Mesodermal cell (in vitro differentiated cells): ENCODE measurements at regions not wholly inside any gene's neighbourhood (a gene's known extent, or its start where the extent isn't known, plus 50 kb on each side); places are given as distances from the start of the nearest gene placed in this dataset.

ENCODE experiments used
- H3K27ac ChIP-seq: 2 replicates; pipeline ENCODE4 v1.7.0; 2013; ENCODE audit warnings: mild to moderate bottlenecking, low read depth, low read length, moderate library complexity; ENCODE audit not compliant: severe bottlenecking
- H3K36me3 ChIP-seq: 2 replicates; pipeline ENCODE4 v1.7.1; 2013; ENCODE audit warnings: mild to moderate bottlenecking, low read length, moderate library complexity; ENCODE audit not compliant: control insufficient read depth, insufficient read depth
- H3K4me1 ChIP-seq: one replicate; pipeline ENCODE4 v1.7.1; 2013; ENCODE audit warnings: mild to moderate bottlenecking, low read length; ENCODE audit not compliant: insufficient read depth, control insufficient read depth, poor library complexity, severe bottlenecking
- H3K4me3 ChIP-seq: 2 replicates; pipeline ENCODE4 v1.7.0; 2013; ENCODE audit warnings: low read length, control low read depth, mild to moderate bottlenecking; ENCODE audit not compliant: insufficient read depth, poor library complexity, severe bottlenecking; ENCODE audit errors: extremely low read depth
- H3K9me3 ChIP-seq: 2 replicates; pipeline ENCODE4 v1.7.1; 2013; ENCODE audit warnings: mild to moderate bottlenecking, low read length, moderate library complexity; ENCODE audit not compliant: control insufficient read depth
- WGBS, 2 experiments: methylation state at CpG; one replicate each; pipeline ENCODE4 v1.1.5; 2013; ENCODE audit warnings: missing lambda C conversion rate in 2 of 2; ENCODE audit not compliant: insufficient coverage in 2 of 2; 5-methylcytosine and 5-hydroxymethylcytosine counted together

DNA sequence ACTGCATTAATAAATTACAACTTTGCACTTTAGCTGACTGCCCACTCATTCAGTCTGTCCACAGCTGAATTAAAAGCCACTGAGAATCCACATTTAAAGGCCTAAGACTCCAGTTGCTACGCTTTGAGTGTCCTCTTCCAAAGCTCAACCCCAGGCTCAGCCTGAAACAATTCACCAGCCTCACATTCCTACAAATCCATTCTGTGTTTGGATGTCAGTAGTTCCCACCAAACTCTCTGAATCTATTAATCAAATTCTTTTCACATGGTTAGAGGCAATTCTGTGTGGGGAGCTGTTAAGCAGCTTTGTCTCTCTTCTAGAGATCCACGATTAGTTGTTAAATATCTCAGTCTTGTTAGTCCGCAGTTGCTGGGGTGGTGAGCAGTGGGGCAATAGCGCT is 116.8 kb upstream of the UBE2E2 start:
- no peaks in the 10 kb centered on the region for H3K36me3 ChIP-seq
- H3K4me1 ChIP-seq = no peaks in the 10 kb centered on the region
- 70% methylated on average over 1 to 2 of the region's 4 CpGs for WGBS, 2 experiments
- no peak overlapping the region for H3K4me3 ChIP-seq
- H3K9me3 ChIP-seq = no peaks in the 10 kb centered on the region
- H3K27ac ChIP-seq = no peak overlapping the region

DNA sequence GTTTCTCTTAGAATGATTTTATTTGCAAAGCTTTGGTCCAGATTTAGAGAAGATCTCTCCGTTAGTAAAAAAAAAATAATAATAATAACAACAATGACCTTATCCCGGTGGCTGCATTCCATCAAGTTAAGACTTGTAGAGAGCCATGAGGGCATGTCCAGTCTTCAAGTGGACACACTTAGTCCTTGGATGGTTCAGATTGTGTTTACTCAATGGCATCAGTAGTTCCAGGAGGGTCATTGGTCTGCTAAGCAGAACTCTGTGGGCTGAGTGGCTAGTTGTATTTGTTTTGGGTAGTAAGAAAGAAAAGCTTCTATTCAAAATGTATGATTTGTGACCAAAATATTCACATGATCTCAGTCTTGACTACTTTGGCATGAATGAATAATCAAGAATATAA is 116.3 kb upstream of the UBE2E2 start:
- H3K36me3 ChIP-seq = no peaks in the 10 kb centered on the region
- no peaks in the 10 kb centered on the region for H3K9me3 ChIP-seq
- no peak overlapping the region for H3K4me3 ChIP-seq
- WGBS, 2 experiments = 100% methylated on average over 1 of the region's 2 CpGs
- no peaks in the 10 kb centered on the region for H3K4me1 ChIP-seq
- no peak overlapping the region for H3K27ac ChIP-seq

DNA sequence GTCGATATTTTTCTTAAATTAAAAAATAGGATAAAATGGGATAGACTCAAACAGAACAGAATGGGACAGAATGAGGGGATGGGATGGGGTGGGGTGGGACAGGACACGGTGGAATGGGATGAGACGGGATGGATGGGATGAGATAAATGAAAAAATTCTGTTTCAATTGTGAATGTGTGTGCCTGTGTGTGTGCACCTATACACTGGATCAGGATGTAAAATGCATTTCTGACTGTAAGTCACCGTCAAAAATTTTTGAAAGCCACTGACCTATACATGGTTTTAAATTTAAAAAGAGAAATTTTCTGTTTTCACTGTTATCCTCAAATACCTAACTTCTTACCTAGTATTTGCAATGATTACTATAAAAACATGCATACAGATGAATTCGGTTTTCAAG is 108.7 kb upstream of the UBE2E2 start:
- no peak overlapping the region for H3K4me3 ChIP-seq
- H3K36me3 ChIP-seq = no peaks in the 10 kb centered on the region
- WGBS, 2 experiments = 80 to 100% methylated on average over 1 of the region's 5 CpGs
- no peak overlapping the region for H3K27ac ChIP-seq
- H3K4me1 ChIP-seq = peaks cover 6% of the 10 kb centered on the region
- H3K9me3 ChIP-seq = no peaks in the 10 kb centered on the region

DNA sequence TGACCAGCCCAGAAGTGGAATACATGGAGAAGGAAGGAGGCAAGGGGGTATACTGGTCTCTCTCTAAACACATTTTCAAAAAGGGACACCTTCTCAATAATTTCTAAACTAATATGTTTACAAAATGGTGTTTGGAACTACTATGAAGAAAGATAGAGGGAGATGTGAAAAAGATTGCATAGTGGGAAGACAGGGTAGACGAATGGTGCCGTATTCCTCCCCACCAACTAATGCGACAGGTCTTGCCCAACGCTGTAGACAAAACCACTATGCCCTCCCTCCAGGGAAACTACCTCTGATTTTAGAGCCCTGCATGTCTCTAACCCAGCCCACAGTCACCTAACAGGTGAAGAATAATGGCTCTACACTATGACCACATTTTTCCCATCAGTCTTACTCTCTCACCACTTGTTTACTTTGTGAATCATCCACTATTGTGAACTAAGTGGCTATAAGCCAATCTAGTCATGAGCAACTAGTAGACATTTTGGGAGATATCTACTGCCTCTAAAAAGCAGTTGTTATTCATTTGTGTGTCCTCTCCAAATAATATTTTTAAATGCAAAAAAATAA is 108.2 kb upstream of the UBE2E2 start:
- peaks cover 6% of the 10 kb centered on the region for H3K4me1 ChIP-seq
- 94% methylated on average over 4 of the region's 4 CpGs; no CpG with 5 or more reads in 1 of the 2 experiments for WGBS, 2 experiments
- no peaks in the 10 kb centered on the region for H3K36me3 ChIP-seq
- no peak overlapping the region for H3K4me3 ChIP-seq
- no peak overlapping the region for H3K27ac ChIP-seq
- no peaks in the 10 kb centered on the region for H3K9me3 ChIP-seq

GRCh38 chr3:23096041-23096440 is 107.1 kb upstream of the UBE2E2 start:
- peaks cover 6% of the 10 kb centered on the region for H3K4me1 ChIP-seq
- no peaks in the 10 kb centered on the region for H3K9me3 ChIP-seq
- no peaks in the 10 kb centered on the region for H3K36me3 ChIP-seq
- H3K4me3 ChIP-seq = no peak overlapping the region
- H3K27ac ChIP-seq = no peak overlapping the region
- 57 to 89% methylated on average over 1 of the region's 1 CpG for WGBS, 2 experiments

- no peaks in the 10 kb centered on the region for H3K36me3 ChIP-seq
- no CpG with 5 or more reads among the region's 1 CpG for WGBS, 2 experiments
These were observed 104.1 kb upstream of the UBE2E2 start for GRCh38 chr3:23099021-23099420.

GRCh38 chr3:23099677-23100076 is 103.5 kb upstream of the UBE2E2 start:
- Histone ChIP-seq H3K27ac (no peak overlapping the region), H3K9me3 (no peaks in the 10 kb centered on the region), H3K36me3 (no peaks in the 10 kb centered on the region), H3K4me1 (peaks cover 6% of the 10 kb centered on the region), H3K4me3 (no peak overlapping the region)
- WGBS, 2 experiments = 86 to 89% methylated on average over 1 to 2 of the region's 2 CpGs

More at GRCh38 chr3:23099021-23099420, 104.1 kb upstream of the UBE2E2 start:
- Histone ChIP-seq H3K4me1 (peaks cover 6% of the 10 kb centered on the region), H3K4me3 (no peak overlapping the region), H3K9me3 (no peaks in the 10 kb centered on the region), H3K27ac (no peak overlapping the region)

DNA sequence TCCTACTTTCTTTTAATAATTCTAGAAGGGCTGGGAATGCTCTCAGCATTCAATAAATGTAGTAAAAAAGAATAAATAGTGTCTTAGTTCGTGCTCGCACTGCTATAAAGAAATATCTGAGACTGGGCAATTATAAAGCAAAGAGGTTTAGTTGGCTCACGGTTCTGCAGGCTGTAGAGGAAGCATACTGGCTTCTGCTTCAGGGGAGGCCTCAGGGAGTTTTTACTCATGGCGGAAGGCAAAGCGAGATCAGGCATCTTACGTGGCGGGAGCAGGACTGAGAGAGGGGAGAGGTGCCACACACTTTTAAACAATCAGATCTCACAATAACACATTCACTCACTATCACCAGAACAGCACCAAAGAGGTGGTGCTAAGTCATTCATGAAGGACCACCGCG is 103.0 kb upstream of the UBE2E2 start:
- 92 to 96% methylated on average over 4 to 5 of the region's 9 CpGs for WGBS, 2 experiments
- Histone ChIP-seq H3K9me3 (no peaks in the 10 kb centered on the region), H3K36me3 (no peaks in the 10 kb centered on the region), H3K4me1 (peaks cover 6% of the 10 kb centered on the region), H3K4me3 (no peak overlapping the region), H3K27ac (no peak overlapping the region)

GRCh38 chr3:23103764-23104163 is 99.4 kb upstream of the UBE2E2 start:
- Histone ChIP-seq H3K9me3 (no peaks in the 10 kb centered on the region), H3K36me3 (no peaks in the 10 kb centered on the region), H3K4me1 (no peaks in the 10 kb centered on the region), H3K27ac (no peak overlapping the region), H3K4me3 (no peak overlapping the region)
- WGBS, 2 experiments = no CpG with 5 or more reads among the region's 1 CpG

DNA sequence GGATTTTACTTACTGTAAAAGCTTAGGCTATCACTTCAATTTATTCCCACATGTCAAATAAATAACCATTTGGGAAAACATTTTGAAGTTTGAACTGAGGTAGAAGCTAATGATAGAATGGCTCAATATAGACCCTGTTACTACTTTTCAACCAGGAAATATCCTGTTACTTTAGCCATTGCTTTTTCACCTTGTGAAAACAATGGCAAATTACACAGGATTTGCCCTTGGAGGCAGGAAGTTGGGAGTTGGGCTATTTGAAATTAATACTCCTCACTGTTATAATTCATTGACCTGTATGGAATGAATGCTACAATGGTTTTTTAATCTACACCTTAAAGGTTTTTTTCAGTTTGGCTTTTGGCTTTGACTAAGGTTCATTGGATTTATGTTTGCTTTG is 98.1 kb upstream of the UBE2E2 start:
- Histone ChIP-seq H3K4me3 (no peak overlapping the region), H3K36me3 (no peaks in the 10 kb centered on the region), H3K9me3 (no peaks in the 10 kb centered on the region), H3K27ac (no peak overlapping the region), H3K4me1 (no peaks in the 10 kb centered on the region)

DNA sequence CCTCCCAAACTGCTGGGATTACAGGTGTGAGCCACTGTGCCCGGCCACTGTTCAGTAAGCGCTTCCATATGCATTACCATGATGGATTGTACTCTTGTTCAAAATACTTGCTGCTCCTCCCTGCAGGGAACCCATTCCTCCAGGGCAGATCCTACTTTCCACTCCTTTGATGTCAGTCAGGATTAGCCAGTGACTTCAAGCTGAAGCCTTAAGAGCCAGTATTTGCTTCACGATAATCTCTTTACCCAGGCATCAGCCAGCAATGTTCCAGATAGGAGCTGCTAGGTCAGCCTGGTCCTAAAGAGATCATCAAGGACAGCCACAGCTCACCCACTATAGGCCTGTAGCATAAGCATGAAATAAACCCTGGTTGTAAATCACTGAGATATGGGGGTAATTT is 96.5 kb upstream of the UBE2E2 start:
- Histone ChIP-seq H3K4me3 (no peak overlapping the region), H3K9me3 (no peaks in the 10 kb centered on the region), H3K4me1 (no peaks in the 10 kb centered on the region), H3K36me3 (no peaks in the 10 kb centered on the region), H3K27ac (no peak overlapping the region)
- WGBS, 2 experiments = 87 to 89% methylated on average over 2 to 3 of the region's 3 CpGs
